Mucosa of descending colon (tissue), 3 donors: ENCODE measurements at regions not wholly inside any gene's neighbourhood (a gene's known extent, or its start where the extent isn't known, plus 50 kb on each side); places are given as distances from the start of the nearest gene placed in this dataset.

Experiments
- ATAC-seq: fragments of 200-7000 bp; cut with Tn5 transposase; one replicate; pipeline ENCODE4 v1.9.1; 2020; ENCODE audit warnings: mild to moderate bottlenecking, moderate library complexity
- DNase-seq, 3 donors: peaks; one replicate each; pipeline ENCODE4 v3.0.0-alpha.2; 2020
- H3K36me3 ChIP-seq: fragments of 200-600 bp; one replicate; pipeline ENCODE4 v1.8.0; 2021; ENCODE audit warnings: low read depth, mild to moderate bottlenecking
- H3K4me1 ChIP-seq: fragments of 200-600 bp; one replicate; pipeline ENCODE4 v1.8.0; 2021; ENCODE audit warnings: low read depth, mild to moderate bottlenecking
- H3K4me3 ChIP-seq: fragments of 200-600 bp; one replicate; pipeline ENCODE4 v1.8.0; 2021; ENCODE audit warnings: mild to moderate bottlenecking
- H3K9me3 ChIP-seq: fragments of 200-600 bp; one replicate; pipeline ENCODE4 v1.8.0; 2021; ENCODE audit warnings: mild to moderate bottlenecking
- CTCF ChIP-seq: fragments of 200-600 bp; IDR thresholded peaks from one replicate; pipeline ENCODE4 v1.8.0; 2022; ENCODE audit warnings: antibody characterized with exemption, mild to moderate bottlenecking
- intact Hi-C, 2 donors: fragments of 100-400 bp; cut with DNase I in 1 of 2; cut with micrococcal nuclease in 1 of 2; formaldehyde crosslinking; loops; one replicate each; pipeline versions ENCODE4 v1.11.0 to v1.11.1; 2022; cut with DNase I, micrococcal nuclease
- donor health status: DM: no; HTN: no; CAD: no; lungs with moderate emphysema.
- donor health status: DM: no; HTN: no; CAD: no.
- donor health status: DM: no; HTN: yes; CAD: no.

GRCh38 chr6:40912158-40912946 is 126.7 kb downstream of the UNC5CL start:
- ATAC-seq (peak; percentile 95), DNase-seq (peak in 2 of 3 donors; percentile 59 to 78)
- H3K9me3 ChIP-seq, result no peaks in the 10 kb centered on the region
- H3K4me1 ChIP-seq, result no peaks in the 10 kb centered on the region
- H3K4me3 ChIP-seq, result no peak overlapping the region
- TF ChIP-seq CTCF, result peak; percentile 29
- intact Hi-C loops, result no loop called here
- no peaks in the 10 kb centered on the region for H3K36me3 ChIP-seq

GRCh38 chr6:40910260-40910893 is 128.6 kb downstream of the UNC5CL start:
- no peak for TF ChIP-seq CTCF
- Histone ChIP-seq H3K9me3 (no peaks in the 10 kb centered on the region), H3K36me3 (no peaks in the 10 kb centered on the region), H3K4me3 (no peak overlapping the region), H3K4me1 (no peaks in the 10 kb centered on the region)
- intact Hi-C loops, result no loop called here
- DNase-seq, result no peak
- ATAC-seq, result no peak

- no peaks in the 10 kb centered on the region for H3K36me3 ChIP-seq
- H3K9me3 ChIP-seq, result no peaks in the 10 kb centered on the region
- ATAC-seq (no peak), DNase-seq (no peak)
- TF ChIP-seq CTCF, result no peak
- intact Hi-C loops, result no loop called here
- H3K4me3 ChIP-seq, result no peak overlapping the region
- H3K4me1 ChIP-seq, result no peaks in the 10 kb centered on the region
These were observed 129.2 kb downstream of the UNC5CL start for GRCh38 chr6:40909811-40910210.

GRCh38 chr6:40907198-40907701 is 131.8 kb downstream of the UNC5CL start:
- H3K36me3 ChIP-seq, result no peaks in the 10 kb centered on the region
- no peak for DNase-seq
- no peak for TF ChIP-seq CTCF
- ATAC-seq, result no peak
- no peaks in the 10 kb centered on the region for H3K9me3 ChIP-seq
- intact Hi-C loops, result no loop called here
- H3K4me1 ChIP-seq, result no peaks in the 10 kb centered on the region
- H3K4me3 ChIP-seq, result no peak overlapping the region

- ATAC-seq (peak; percentile 87), DNase-seq (no peak)
- no peak for TF ChIP-seq CTCF
- no peak overlapping the region for H3K4me3 ChIP-seq
- intact Hi-C loops, result no loop called here
- H3K4me1 ChIP-seq, result no peaks in the 10 kb centered on the region
- H3K9me3 ChIP-seq, result no peaks in the 10 kb centered on the region
- no peaks in the 10 kb centered on the region for H3K36me3 ChIP-seq
These were observed 132.3 kb downstream of the UNC5CL start for GRCh38 chr6:40906759-40907158.
